Erythroblast (primary cell): ENCODE measurements at regions not wholly inside any gene's neighbourhood (a gene's known extent, or its start where the extent isn't known, plus 50 kb on each side); places are given as distances from the start of the nearest gene placed in this dataset.

Source experiments
- GATA1 ChIP-seq: IDR thresholded peaks from 2 replicates; pipeline ENCODE4 v1.6.1; 2011; ENCODE audit warnings: low read depth, mild to moderate bottlenecking, control low read depth, low read length, moderate library complexity
- POLR2A ChIP-seq: IDR thresholded peaks from 2 replicates; pipeline ENCODE4 v1.6.1; 2011; ENCODE audit warnings: mild to moderate bottlenecking, low read length

DNA sequence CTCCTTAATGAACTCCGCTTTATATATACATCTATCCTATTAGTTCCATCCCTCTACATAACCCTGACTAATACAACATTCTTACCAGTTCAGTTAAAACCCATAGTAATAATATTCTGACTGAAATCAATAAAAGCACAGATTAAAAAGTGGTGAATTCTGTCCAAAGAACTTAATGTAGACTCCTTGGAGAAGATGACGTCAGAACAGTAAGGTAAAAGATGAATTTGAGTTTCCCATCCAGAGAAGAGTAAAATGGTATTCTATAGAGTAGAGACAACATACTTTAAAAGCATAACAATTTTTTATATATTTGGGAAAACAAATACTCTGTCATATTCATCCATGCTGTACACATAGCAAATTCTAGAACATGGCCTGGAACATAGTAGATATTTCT lies 418.0 kb upstream of the SYT1 start:
- TF ChIP-seq POLR2A (no peak), GATA1 (no peak)
